Activated CD4-positive, alpha-beta T cell treated with anti-CD3 and anti-CD28 coated beads, Interleukin-10, Interleukin-2, amounts not matched to agents 100 ng/mL and 50 ng/mL, durations not matched to agents 16 hours and 8 hours (primary cell): ENCODE measurements at regions not wholly inside any gene's neighbourhood (a gene's known extent, or its start where the extent isn't known, plus 50 kb on each side); places are given as distances from the start of the nearest gene placed in this dataset.

Experiments used
- DNase-seq: peaks from one replicate; pipeline ENCODE4 v3.0.0-alpha.2; 2020

GRCh38 chr15:62593681-62594399 is 428.8 kb upstream of the C2CD4B start:
- DNase-seq: no peak

GRCh38 chr15:62598217-62598616 is 433.1 kb upstream of the C2CD4B start:
- DNase-seq: no peak

- DNase-seq: no peak
These were observed 435.0 kb upstream of the C2CD4B start for GRCh38 chr15:62599791-62600777.

- DNase-seq: no peak
These were observed 436.9 kb upstream of the C2CD4B start for GRCh38 chr15:62601777-62602545.

GRCh38 chr15:62603742-62604141 is 438.7 kb upstream of the C2CD4B start:
- no peak for DNase-seq

- no peak for DNase-seq
These were observed 437.3 kb upstream of the TPM1 start for GRCh38 chr15:62605282-62605681.

- DNase-seq: no peak
These were observed 436.0 kb upstream of the TPM1 start for GRCh38 chr15:62606376-62607113.

- no peak for DNase-seq
These were observed 435.5 kb upstream of the TPM1 start for GRCh38 chr15:62607114-62607462.

GRCh38 chr15:62607643-62608042 is 434.9 kb upstream of the TPM1 start:
- peak; percentile 2 for DNase-seq

- no peak for DNase-seq
These were observed 434.2 kb upstream of the TPM1 start for GRCh38 chr15:62608369-62608768.

- DNase-seq: no peak
These were observed 432.2 kb upstream of the TPM1 start for GRCh38 chr15:62610265-62610869.

GRCh38 chr15:62611002-62611401 is 431.5 kb upstream of the TPM1 start:
- DNase-seq: no peak

GRCh38 chr15:62612183-62612733 is 430.3 kb upstream of the TPM1 start:
- no peak for DNase-seq

- DNase-seq: no peak
These were observed 429.8 kb upstream of the TPM1 start for GRCh38 chr15:62612771-62613170.

- no peak for DNase-seq
These were observed 425.8 kb upstream of the TPM1 start for GRCh38 chr15:62616746-62617145.

GRCh38 chr15:62617741-62618140 is 424.8 kb upstream of the TPM1 start:
- no peak for DNase-seq

- DNase-seq: no peak
These were observed 424.1 kb upstream of the TPM1 start for GRCh38 chr15:62618432-62618831.

- no peak for DNase-seq
These were observed 423.6 kb upstream of the TPM1 start for GRCh38 chr15:62618846-62619504.

- DNase-seq: no peak
These were observed 423.0 kb upstream of the TPM1 start for GRCh38 chr15:62619526-62619925.

GRCh38 chr15:62622775-62623174 is 419.8 kb upstream of the TPM1 start:
- no peak for DNase-seq
